DND-41 (cell line): ENCODE measurements at regions not wholly inside any gene's neighbourhood (a gene's known extent, or its start where the extent isn't known, plus 50 kb on each side); places are given as distances from the start of the nearest gene placed in this dataset.

Experiments
- ATAC-seq: fragments of 200-7000 bp; cut with Tn5 transposase; 3 replicates; pipeline ENCODE4 v1.9.1; 2021; ENCODE audit warnings: low read depth; ENCODE audit not compliant: insufficient read depth
- DNase-seq: peaks from one replicate; pipeline ENCODE4 v3.0.0-alpha.2; 2020
- H2AFZ ChIP-seq: 2 replicates; pipeline ENCODE4 v1.6.0; 2012; ENCODE audit warnings: low read depth, low read length
- H3K27ac ChIP-seq: 2 replicates; pipeline ENCODE4 v1.5.1; 2012; ENCODE audit warnings: low read length, inconsistent platforms
- H3K27me3 ChIP-seq: fragments of 200-600 bp; sonication (generic); 2 replicates; pipeline ENCODE4 v1.6.0; 2012; ENCODE audit warnings: low read length, mild to moderate bottlenecking, inconsistent platforms; ENCODE audit not compliant: insufficient read depth, poor library complexity
- H3K36me3 ChIP-seq: 2 replicates; pipeline ENCODE4 v1.5.1; 2012; ENCODE audit warnings: low read length, inconsistent platforms; ENCODE audit not compliant: insufficient read depth
- H3K4me1 ChIP-seq: 2 replicates; pipeline ENCODE4 v1.5.1; 2012; ENCODE audit warnings: mild to moderate bottlenecking, low read length; ENCODE audit not compliant: insufficient read depth
- H3K4me2 ChIP-seq: 2 replicates; pipeline ENCODE4 v1.6.0; 2012; ENCODE audit warnings: mild to moderate bottlenecking, moderate library complexity, low read length, inconsistent platforms; ENCODE audit not compliant: insufficient read depth
- H3K4me3 ChIP-seq, 2 experiments: fragments of 200-600 bp in 1 of 2; shearing (Covaris generic) in 1 of 2; 2 replicates each; pipeline ENCODE4 v1.5.1; 2012 to 2016; ENCODE audit warnings: inconsistent platforms in 2 of 2, low read length in 2 of 2, mild to moderate bottlenecking in 2 of 2, low read depth in 1 of 2, moderate library complexity in 1 of 2
- H3K79me2 ChIP-seq: 2 replicates; pipeline ENCODE4 v1.6.0; 2012; ENCODE audit warnings: low read length, inconsistent platforms; ENCODE audit not compliant: insufficient read depth
- H3K9ac ChIP-seq: 2 replicates; pipeline ENCODE4 v1.6.0; 2012; ENCODE audit warnings: low read depth, mild to moderate bottlenecking, inconsistent platforms, low read length, moderate library complexity
- H3K9me3 ChIP-seq: 2 replicates; pipeline ENCODE4 v1.5.1; 2012; ENCODE audit warnings: low read length, moderate library complexity, mild to moderate bottlenecking, inconsistent platforms; ENCODE audit not compliant: insufficient read depth, severe bottlenecking
- H4K20me1 ChIP-seq: 2 replicates; pipeline ENCODE4 v1.6.0; 2012; ENCODE audit warnings: low read length; ENCODE audit not compliant: insufficient read depth
- EZH2 ChIP-seq: IDR thresholded peaks from 3 replicates; pipeline ENCODE4 v1.6.1; 2012; ENCODE audit warnings: borderline replicate concordance, low read depth, mild to moderate bottlenecking, moderate library complexity, low read length, inconsistent platforms; ENCODE audit not compliant: severe bottlenecking
- TF ChIP-seq, protein P1 (sequence below): IDR thresholded peaks from 2 replicates; pipeline ENCODE4 v1.5.1; 2012; ENCODE audit warnings: borderline replicate concordance, low read length, moderate library complexity, mild to moderate bottlenecking; ENCODE audit not compliant: poor library complexity, severe bottlenecking; ENCODE audit errors: extremely low read depth

- Histone ChIP-seq H3K79me2 (no peaks in the 10 kb centered on the region), H4K20me1 (no peaks in the 10 kb centered on the region), H2AFZ (peak overlapping the region; percentile 47; the same call in 1 of the 2 replicates), H3K9ac (no peak overlapping the region), H3K4me2 (no peak overlapping the region), H3K9me3 (no peaks in the 10 kb centered on the region), H3K27ac (no peak overlapping the region), H3K36me3 (no peaks in the 10 kb centered on the region), H3K4me3 (no peak overlapping the region), H3K4me1 (no peaks in the 10 kb centered on the region; the same call in 1 of the 2 replicates), H3K27me3 (no peaks in the 10 kb centered on the region)
- DNase-seq (no peak), ATAC-seq (peak; percentile 45; the same call in 1 of the 3 replicates)
- no peak for TF ChIP-seq EZH2
- TF ChIP-seq, protein P1, sequence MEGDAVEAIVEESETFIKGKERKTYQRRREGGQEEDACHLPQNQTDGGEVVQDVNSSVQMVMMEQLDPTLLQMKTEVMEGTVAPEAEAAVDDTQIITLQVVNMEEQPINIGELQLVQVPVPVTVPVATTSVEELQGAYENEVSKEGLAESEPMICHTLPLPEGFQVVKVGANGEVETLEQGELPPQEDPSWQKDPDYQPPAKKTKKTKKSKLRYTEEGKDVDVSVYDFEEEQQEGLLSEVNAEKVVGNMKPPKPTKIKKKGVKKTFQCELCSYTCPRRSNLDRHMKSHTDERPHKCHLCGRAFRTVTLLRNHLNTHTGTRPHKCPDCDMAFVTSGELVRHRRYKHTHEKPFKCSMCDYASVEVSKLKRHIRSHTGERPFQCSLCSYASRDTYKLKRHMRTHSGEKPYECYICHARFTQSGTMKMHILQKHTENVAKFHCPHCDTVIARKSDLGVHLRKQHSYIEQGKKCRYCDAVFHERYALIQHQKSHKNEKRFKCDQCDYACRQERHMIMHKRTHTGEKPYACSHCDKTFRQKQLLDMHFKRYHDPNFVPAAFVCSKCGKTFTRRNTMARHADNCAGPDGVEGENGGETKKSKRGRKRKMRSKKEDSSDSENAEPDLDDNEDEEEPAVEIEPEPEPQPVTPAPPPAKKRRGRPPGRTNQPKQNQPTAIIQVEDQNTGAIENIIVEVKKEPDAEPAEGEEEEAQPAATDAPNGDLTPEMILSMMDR: no peak
Measured at GRCh38 chr14:98290596-98290995, 981.4 kb downstream of the BCL11B start.

DNA sequence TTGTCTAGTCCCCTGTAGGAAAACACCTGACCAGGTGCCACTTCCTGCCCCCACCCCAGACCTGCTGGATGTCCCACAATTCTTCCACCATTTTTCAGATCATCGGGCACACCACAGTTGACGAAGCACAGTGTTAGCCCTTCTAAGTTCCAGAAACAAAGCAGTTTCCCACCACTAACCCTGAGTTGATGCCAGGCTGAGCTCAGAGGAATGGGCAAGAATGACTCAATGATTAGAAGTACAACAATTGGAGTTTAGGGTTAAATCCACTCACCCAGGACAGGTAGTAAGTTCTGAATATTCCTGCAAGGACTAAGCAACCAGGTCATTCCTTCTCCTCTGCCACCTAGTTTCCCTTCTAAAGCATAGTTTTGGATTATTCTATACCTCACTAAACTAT is 979.8 kb downstream of the BCL11B start:
- ATAC-seq: no peak; the same call in 2 of the 3 replicates
- Histone ChIP-seq H2AFZ (0 out of 2 replicates have a peak overlapping the region, but pooled peaks have one; percentile 13), H3K27me3 (no peaks in the 10 kb centered on the region), H3K79me2 (no peaks in the 10 kb centered on the region), H3K9ac (no peak overlapping the region), H3K36me3 (no peaks in the 10 kb centered on the region), H3K4me1 (no peaks in the 10 kb centered on the region; the same call in 1 of the 2 replicates), H3K4me3 (no peak overlapping the region), H4K20me1 (no peaks in the 10 kb centered on the region), H3K27ac (no peak overlapping the region), H3K4me2 (no peak overlapping the region), H3K9me3 (no peaks in the 10 kb centered on the region)
- TF ChIP-seq EZH2: no peak
- TF ChIP-seq, protein P1: no peak
- no peak for DNase-seq

- Histone ChIP-seq H2AFZ (peak overlapping the region; percentile 27), H3K4me3 (no peak overlapping the region), H4K20me1 (no peaks in the 10 kb centered on the region), H3K4me1 (peaks cover 2% of the 10 kb centered on the region; the same call in 1 of the 2 replicates), H3K27ac (no peak overlapping the region), H3K27me3 (no peaks in the 10 kb centered on the region), H3K36me3 (no peaks in the 10 kb centered on the region), H3K9me3 (no peaks in the 10 kb centered on the region), H3K4me2 (no peak overlapping the region), H3K9ac (no peak overlapping the region), H3K79me2 (no peaks in the 10 kb centered on the region)
- DNase-seq (no peak), ATAC-seq (no peak; the same call in 2 of the 3 replicates)
- no peak for TF ChIP-seq EZH2
- TF ChIP-seq, protein P1: no peak
Measured at GRCh38 chr14:98293576-98293975, 978.4 kb downstream of the BCL11B start.
